PC-9 (cell line): ENCODE measurements at regions not wholly inside any gene's neighbourhood (a gene's known extent, or its start where the extent isn't known, plus 50 kb on each side); places are given as distances from the start of the nearest gene placed in this dataset.

Source experiments
- BruUV-seq: library from RNA; stranded (reverse); fragments of 400-500 nt; replicated peaks from 2 replicates; lab custom pipeline; 2021; lab: Mats Ljungman, UMichigan
- CTCF ChIA-PET: fragments of 300-600 bp; sonication (Branson Sonifier 250); formaldehyde crosslinking; loops from one replicate; lab custom pipeline; 2022; ENCODE audit warnings: antibody characterized with exemption; lab: Charles Lee
- POLR2A ChIA-PET: fragments of 300-600 bp; sonication (Branson Sonifier 250); formaldehyde crosslinking; loops from one replicate; lab custom pipeline; 2022; ENCODE audit warnings: antibody characterized with exemption; ENCODE audit not compliant: unreplicated experiment; lab: Charles Lee
- DNase-seq, 2 experiments: peaks; one replicate each; pipeline versions ENCODE4 v3.0.0 to v3.0.0-alpha.2; 2015 to 2022; ENCODE audit warnings: mixed read lengths in 1 of 2
- H2AFZ ChIP-seq: fragments of 200-600 bp; sonication (generic); 2 replicates; pipeline ENCODE4 v1.8.1; 2017; ENCODE audit warnings: antibody characterized with exemption
- H3F3A ChIP-seq: fragments of 200-600 bp; sonication (generic); 2 replicates; pipeline ENCODE4 v1.8.1; 2017; ENCODE audit warnings: antibody characterized with exemption, mild to moderate bottlenecking, low read depth; ENCODE audit not compliant: insufficient read depth
- H3K27ac ChIP-seq: fragments of 200-600 bp; sonication (generic); 2 replicates; pipeline ENCODE4 v1.6.1; 2016; ENCODE audit warnings: mixed run types
- H3K27me3 ChIP-seq: fragments of 200-600 bp; sonication (generic); 2 replicates; pipeline ENCODE4 v1.6.1; 2016; ENCODE audit warnings: low read depth, mixed run types; ENCODE audit not compliant: insufficient read depth
- H3K36me3 ChIP-seq: fragments of 200-600 bp; sonication (generic); 2 replicates; pipeline ENCODE4 v1.6.1; 2016; ENCODE audit warnings: low read depth, mixed run types
- H3K4me1 ChIP-seq: fragments of 200-600 bp; sonication (generic); replicated peaks from 2 replicates; pipeline ENCODE4 v1.6.1; 2016; ENCODE audit warnings: mixed run types; ENCODE audit not compliant: insufficient read depth
- H3K4me2 ChIP-seq: fragments of 200-600 bp; sonication (generic); 2 replicates; pipeline ENCODE4 v1.6.1; 2017; ENCODE audit warnings: mixed run types
- H3K4me3 ChIP-seq: fragments of 200-600 bp; sonication (generic); 2 replicates; pipeline ENCODE4 v1.6.1; 2016; ENCODE audit warnings: mixed run types
- H3K79me2 ChIP-seq: fragments of 200-600 bp; sonication (generic); 2 replicates; pipeline ENCODE4 v1.6.1; 2017; ENCODE audit warnings: low read depth, mixed run types
- H3K9me2 ChIP-seq: fragments of 200-600 bp; sonication (generic); 2 replicates; pipeline ENCODE4 v1.8.1; 2017; ENCODE audit warnings: mild to moderate bottlenecking; ENCODE audit not compliant: insufficient read depth
- H3K9me3 ChIP-seq: fragments of 200-600 bp; sonication (generic); 2 replicates; pipeline ENCODE4 v1.8.1; 2016; ENCODE audit warnings: low read depth; ENCODE audit not compliant: insufficient read depth
- H4K20me1 ChIP-seq: fragments of 200-600 bp; sonication (generic); 2 replicates; pipeline ENCODE4 v1.8.1; 2017; ENCODE audit not compliant: insufficient read depth
- EZH2 ChIP-seq: fragments of 200-600 bp; sonication (generic); IDR thresholded peaks from 2 replicates; pipeline ENCODE4 v1.8.0; 2017; ENCODE audit warnings: antibody characterized with exemption, low read depth
- intact Hi-C: fragments of 100-400 bp; cut with micrococcal nuclease; formaldehyde crosslinking; loops from one replicate; pipeline ENCODE4 v1.10.0; 2022; ENCODE audit not compliant: unreplicated experiment
- TF ChIP-seq, protein P1 (sequence below): fragments of 200-600 bp; sonication (generic); conservative IDR thresholded peaks from 2 replicates; pipeline ENCODE4 v1.6.1; 2017; ENCODE audit warnings: mixed run types, antibody characterized with exemption, mild to moderate bottlenecking, moderate library complexity

DNA sequence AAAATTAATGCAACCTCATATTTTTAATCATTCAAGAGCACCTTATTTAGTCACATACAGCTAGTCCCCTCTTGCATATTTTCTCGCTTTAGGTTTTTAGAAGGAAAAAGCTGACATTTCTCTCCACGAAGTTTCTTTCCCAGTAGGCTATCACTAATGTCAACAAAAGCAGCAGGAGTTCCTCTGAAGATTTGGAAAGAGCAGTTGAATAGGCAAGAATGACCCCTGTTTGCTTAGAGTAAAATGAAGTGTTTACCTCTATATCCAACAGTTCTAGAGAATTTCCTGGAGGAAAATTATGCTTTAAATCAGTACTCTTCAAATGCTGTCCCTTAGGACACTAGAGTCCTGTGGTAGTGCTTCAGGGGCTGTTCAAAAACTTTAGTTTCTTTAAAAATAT is 188.1 kb upstream of the PRKD1 start:
- Histone ChIP-seq H4K20me1 (no peaks in the 10 kb centered on the region), H3K4me2 (no peak overlapping the region), H3K79me2 (no peaks in the 10 kb centered on the region), H3K27ac (no peak overlapping the region), H2AFZ (no peak overlapping the region), H3K9me3 (no peaks in the 10 kb centered on the region), H3K9me2 (no peaks in the 10 kb centered on the region), H3K4me3 (no peak overlapping the region), H3K27me3 (no peaks in the 10 kb centered on the region), H3K4me1 (no peaks in the 10 kb centered on the region), H3F3A (no peaks in the 10 kb centered on the region), H3K36me3 (no peaks in the 10 kb centered on the region)
- CTCF ChIA-PET: no interaction called here
- DNase-seq: no peak
- TF ChIP-seq, protein P1, sequence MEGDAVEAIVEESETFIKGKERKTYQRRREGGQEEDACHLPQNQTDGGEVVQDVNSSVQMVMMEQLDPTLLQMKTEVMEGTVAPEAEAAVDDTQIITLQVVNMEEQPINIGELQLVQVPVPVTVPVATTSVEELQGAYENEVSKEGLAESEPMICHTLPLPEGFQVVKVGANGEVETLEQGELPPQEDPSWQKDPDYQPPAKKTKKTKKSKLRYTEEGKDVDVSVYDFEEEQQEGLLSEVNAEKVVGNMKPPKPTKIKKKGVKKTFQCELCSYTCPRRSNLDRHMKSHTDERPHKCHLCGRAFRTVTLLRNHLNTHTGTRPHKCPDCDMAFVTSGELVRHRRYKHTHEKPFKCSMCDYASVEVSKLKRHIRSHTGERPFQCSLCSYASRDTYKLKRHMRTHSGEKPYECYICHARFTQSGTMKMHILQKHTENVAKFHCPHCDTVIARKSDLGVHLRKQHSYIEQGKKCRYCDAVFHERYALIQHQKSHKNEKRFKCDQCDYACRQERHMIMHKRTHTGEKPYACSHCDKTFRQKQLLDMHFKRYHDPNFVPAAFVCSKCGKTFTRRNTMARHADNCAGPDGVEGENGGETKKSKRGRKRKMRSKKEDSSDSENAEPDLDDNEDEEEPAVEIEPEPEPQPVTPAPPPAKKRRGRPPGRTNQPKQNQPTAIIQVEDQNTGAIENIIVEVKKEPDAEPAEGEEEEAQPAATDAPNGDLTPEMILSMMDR: no peak
- no peak for TF ChIP-seq EZH2
- intact Hi-C loops: no loop called here
- BruUV-seq: no TSS peak
- POLR2A ChIA-PET: no interaction called here

DNA sequence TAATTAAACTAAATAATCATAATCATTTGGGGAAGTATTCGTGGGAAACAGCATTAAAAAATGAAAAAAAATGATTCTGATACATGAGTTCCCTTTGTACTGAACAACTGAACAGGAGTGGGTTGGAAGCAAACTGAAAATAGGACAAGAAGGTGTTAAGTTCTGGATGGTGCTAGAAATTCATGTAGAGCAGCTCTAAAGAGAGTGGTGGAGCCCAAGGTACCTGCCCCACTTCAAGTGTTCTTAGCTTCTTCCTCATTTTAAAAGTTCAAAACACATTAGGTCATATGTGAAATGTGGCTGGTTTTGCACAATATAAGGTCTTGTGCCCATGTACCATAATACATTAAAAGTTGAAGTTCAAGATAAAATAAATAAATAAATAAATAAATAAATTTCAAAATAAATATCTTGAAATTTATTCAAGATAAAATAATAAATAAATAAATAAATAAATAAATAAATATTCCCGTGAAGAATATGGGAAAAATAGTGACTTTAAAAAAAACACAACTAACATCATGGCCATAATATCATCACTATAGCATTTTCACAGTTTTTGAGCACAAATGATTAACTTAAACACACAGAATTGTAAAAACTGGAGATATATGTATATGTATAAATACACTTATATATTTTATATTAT is 191.5 kb upstream of the PRKD1 start:
- Histone ChIP-seq H3K9me2 (no peaks in the 10 kb centered on the region), H3K4me3 (no peak overlapping the region), H3K4me2 (no peak overlapping the region), H3K36me3 (no peaks in the 10 kb centered on the region), H2AFZ (no peak overlapping the region), H3K27me3 (no peaks in the 10 kb centered on the region), H3K9me3 (no peaks in the 10 kb centered on the region), H4K20me1 (no peaks in the 10 kb centered on the region), H3F3A (no peaks in the 10 kb centered on the region), H3K4me1 (no peaks in the 10 kb centered on the region), H3K27ac (no peak overlapping the region), H3K79me2 (no peaks in the 10 kb centered on the region)
- ChIA-PET POLR2A (no interaction called here), CTCF (no interaction called here)
- no TSS peak for BruUV-seq
- intact Hi-C loops: no loop called here
- TF ChIP-seq, protein P1: no peak
- TF ChIP-seq EZH2: no peak
- DNase-seq: no peak

DNA sequence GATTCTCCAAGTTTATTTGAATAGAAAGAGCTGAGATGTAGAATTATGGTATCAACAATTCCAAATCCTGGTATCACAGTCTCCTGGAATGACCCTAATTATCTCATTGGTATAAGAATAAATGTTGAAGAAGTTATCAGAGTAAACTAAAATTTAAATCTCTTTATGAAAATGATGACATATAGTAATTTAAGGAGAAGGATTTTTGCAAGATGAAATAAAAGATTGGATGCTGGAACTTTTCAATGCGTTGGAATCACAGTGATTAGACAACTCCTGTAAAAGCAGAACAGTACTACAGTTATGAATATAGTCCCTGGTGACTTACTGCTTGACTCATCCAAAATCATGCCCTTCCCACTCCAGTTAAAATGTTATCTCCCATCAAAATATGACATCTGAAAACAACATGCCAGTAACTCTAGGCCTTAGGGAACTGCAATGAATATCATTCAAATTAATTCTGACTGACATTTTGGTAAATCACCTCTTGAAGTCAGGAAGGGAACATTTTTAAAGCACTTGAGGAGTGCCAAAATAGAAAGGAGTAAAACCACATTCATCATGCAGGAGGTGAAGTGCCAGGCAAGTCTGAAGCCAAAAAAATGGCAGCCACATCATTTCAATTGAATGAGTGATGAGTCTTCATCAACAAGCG is 197.8 kb upstream of the PRKD1 start:
- Histone ChIP-seq H3K4me1 (no peaks in the 10 kb centered on the region), H3K79me2 (no peaks in the 10 kb centered on the region), H3K9me3 (no peaks in the 10 kb centered on the region), H3K36me3 (no peaks in the 10 kb centered on the region), H4K20me1 (no peaks in the 10 kb centered on the region), H3F3A (no peaks in the 10 kb centered on the region), H3K4me2 (no peak overlapping the region), H3K27me3 (no peaks in the 10 kb centered on the region), H3K4me3 (no peak overlapping the region), H3K9me2 (no peaks in the 10 kb centered on the region), H2AFZ (no peak overlapping the region), H3K27ac (no peak overlapping the region)
- ChIA-PET POLR2A (no interaction called here), CTCF (no interaction called here)
- BruUV-seq: no TSS peak
- no peak for DNase-seq
- TF ChIP-seq, protein P1: no peak
- TF ChIP-seq EZH2: no peak
- intact Hi-C loops: no loop called here
